Vagina (tissue), 2 donors: ENCODE measurements at regions not wholly inside any gene's neighbourhood (a gene's known extent, or its start where the extent isn't known, plus 50 kb on each side); places are given as distances from the start of the nearest gene placed in this dataset.

Source experiments
- CTCF ChIP-seq, 3 experiments: fragments of 450-650 bp in 2 of 3; fragments of 200-600 bp in 1 of 3; sonication (generic) in 1 of 3; IDR thresholded peaks; one replicate each; pipeline ENCODE4 v1.5.1; 2017 to 2019; ENCODE audit warnings: antibody characterized with exemption in 3 of 3, mild to moderate bottlenecking in 2 of 3, moderate library complexity in 2 of 3
- POLR2A ChIP-seq, 2 donors: fragments of 450-650 bp; IDR thresholded peaks; one replicate each; pipeline ENCODE4 v1.6.1; 2017; ENCODE audit warnings: antibody characterized with exemption in 2 of 2, mild to moderate bottlenecking in 2 of 2, moderate library complexity in 2 of 2

- no peak for TF ChIP-seq CTCF (IDR thresholded peaks at IDR 0.05)
- no peak for TF ChIP-seq POLR2A (IDR thresholded peaks at IDR 0.05)
Observed at GRCh38 chr21:16708101-16708835, 804.6 kb upstream of the CXADR start.
